ENCODE measurements at regions not wholly inside any gene's neighbourhood (a gene's known extent, or its start where the extent isn't known, plus 50 kb on each side); places are given as distances from the start of the nearest gene placed in this dataset.
A peak's percentile ranks its signal among the peaks of the same experiment; 100 is the strongest.

- Histone ChIP-seq H3K36me3 (replicated peaks; ENCODE audit: insufficient read depth, low read length) (no peaks in the 10 kb centered on the region), H3F3A (ENCODE audit: insufficient read depth, low read length) (no peaks in the 10 kb centered on the region), H3K4me1 (ENCODE audit: low read length) (no peaks in the 10 kb centered on the region), H3K4me3 (ENCODE audit: low read length) (no peak overlapping the region), H3K27ac (ENCODE audit: low read length) (no peak overlapping the region), H4K20me1 (ENCODE audit: insufficient read depth, low read length) (no peaks in the 10 kb centered on the region), H2AFZ (ENCODE audit: low read length) (no peak overlapping the region), H3K9ac (ENCODE audit: low read length) (no peak overlapping the region), H3K4me2 (ENCODE audit: low read depth, low read length) (no peak overlapping the region), H3K27me3 (replicated peaks; ENCODE audit: insufficient read depth, low read length) (no peaks in the 10 kb centered on the region), H3K79me2 (ENCODE audit: low read length) (no peaks in the 10 kb centered on the region), H3K9me3 (replicated peaks; ENCODE audit: insufficient read depth, low read length) (no peaks in the 10 kb centered on the region), H3K9me2 (replicated peaks; ENCODE audit: insufficient read depth, low read length) (no peaks in the 10 kb centered on the region)
- TF ChIP-seq EZH2 (optimal IDR thresholded peaks at IDR 0.05; ENCODE audit: low read depth, low read length) (no peak), CTCF (IDR thresholded peaks at IDR 0.05; ENCODE audit: low read length) (no peak)
- no peak for DNase-seq
These were observed 257.7 kb downstream of the ATG4C start for GRCh38 chr1:63041660-63042059.

- H3K4me3 ChIP-seq (ENCODE audit: low read length), result no peak overlapping the region
- no peaks in the 10 kb centered on the region for H3K79me2 ChIP-seq (ENCODE audit: low read length)
- H3K9ac ChIP-seq (ENCODE audit: low read length), result no peak overlapping the region
- no peaks in the 10 kb centered on the region for H3K9me3 ChIP-seq (replicated peaks; ENCODE audit: insufficient read depth, low read length)
- H3K4me2 ChIP-seq (ENCODE audit: low read depth, low read length), result no peak overlapping the region
- no peaks in the 10 kb centered on the region for H3K9me2 ChIP-seq (replicated peaks; ENCODE audit: insufficient read depth, low read length)
- DNase-seq, result peak; percentile 25
- no peak overlapping the region for H2AFZ ChIP-seq (ENCODE audit: low read length)
- no peaks in the 10 kb centered on the region for H3F3A ChIP-seq (ENCODE audit: insufficient read depth, low read length)
- no peaks in the 10 kb centered on the region for H3K36me3 ChIP-seq (replicated peaks; ENCODE audit: insufficient read depth, low read length)
- no peak overlapping the region for H3K27ac ChIP-seq (ENCODE audit: low read length)
- no peaks in the 10 kb centered on the region for H3K27me3 ChIP-seq (replicated peaks; ENCODE audit: insufficient read depth, low read length)
- no peaks in the 10 kb centered on the region for H4K20me1 ChIP-seq (ENCODE audit: insufficient read depth, low read length)
- H3K4me1 ChIP-seq (ENCODE audit: low read length), result no peaks in the 10 kb centered on the region
- TF ChIP-seq CTCF (IDR thresholded peaks at IDR 0.05; ENCODE audit: low read length) (no peak), EZH2phosphoT487 (IDR thresholded peaks at IDR 0.05; ENCODE audit: low read length) (no peak), EZH2 (optimal IDR thresholded peaks at IDR 0.05; ENCODE audit: low read depth, low read length) (no peak)
These were observed 258.3 kb downstream of the ATG4C start for GRCh38 chr1:63042278-63042677.

- Histone ChIP-seq H2AFZ (ENCODE audit: low read length) (no peak overlapping the region), H3K4me1 (ENCODE audit: low read length) (no peaks in the 10 kb centered on the region), H3K27me3 (replicated peaks; ENCODE audit: insufficient read depth, low read length) (no peaks in the 10 kb centered on the region), H3K9ac (ENCODE audit: low read length) (no peak overlapping the region), H3K4me2 (ENCODE audit: low read depth, low read length) (0 out of 2 replicates have a peak overlapping the region, but pooled peaks have one; percentile 13), H3K79me2 (ENCODE audit: low read length) (no peaks in the 10 kb centered on the region), H3K36me3 (replicated peaks; ENCODE audit: insufficient read depth, low read length) (no peaks in the 10 kb centered on the region), H3K9me2 (replicated peaks; ENCODE audit: insufficient read depth, low read length) (no peaks in the 10 kb centered on the region), H3K27ac (ENCODE audit: low read length) (no peak overlapping the region), H3F3A (ENCODE audit: insufficient read depth, low read length) (no peaks in the 10 kb centered on the region), H3K4me3 (ENCODE audit: low read length) (no peak overlapping the region), H3K9me3 (replicated peaks; ENCODE audit: insufficient read depth, low read length) (no peaks in the 10 kb centered on the region), H4K20me1 (ENCODE audit: insufficient read depth, low read length) (no peaks in the 10 kb centered on the region)
- DNase-seq, result no peak
- no peak for TF ChIP-seq CTCF (IDR thresholded peaks at IDR 0.05; ENCODE audit: low read length)
- no peak for TF ChIP-seq EZH2 (optimal IDR thresholded peaks at IDR 0.05; ENCODE audit: low read depth, low read length)
- TF ChIP-seq EZH2phosphoT487 (IDR thresholded peaks at IDR 0.05; ENCODE audit: low read length), result no peak
These were observed 262.6 kb downstream of the ATG4C start for GRCh38 chr1:63046539-63046938.
